GM21717 (cell line): ENCODE measurements at regions not wholly inside any gene's neighbourhood (a gene's known extent, or its start where the extent isn't known, plus 50 kb on each side); places are given as distances from the start of the nearest gene placed in this dataset.
A peak's percentile ranks its signal among the peaks of the same experiment; 100 is the strongest.

Source experiments
- ATAC-seq: cut with Tn5 transposase; IDR thresholded peaks from one replicate; pipeline ENCODE4 v1.9.1; 2021; ENCODE audit warnings: mild to moderate bottlenecking, moderate library complexity; ENCODE audit not compliant: unreplicated experiment

- ATAC-seq: peak; percentile 82
Measured at GRCh38 chr17:57174591-57174990, 81.7 kb upstream of the MSI2 start.

DNA sequence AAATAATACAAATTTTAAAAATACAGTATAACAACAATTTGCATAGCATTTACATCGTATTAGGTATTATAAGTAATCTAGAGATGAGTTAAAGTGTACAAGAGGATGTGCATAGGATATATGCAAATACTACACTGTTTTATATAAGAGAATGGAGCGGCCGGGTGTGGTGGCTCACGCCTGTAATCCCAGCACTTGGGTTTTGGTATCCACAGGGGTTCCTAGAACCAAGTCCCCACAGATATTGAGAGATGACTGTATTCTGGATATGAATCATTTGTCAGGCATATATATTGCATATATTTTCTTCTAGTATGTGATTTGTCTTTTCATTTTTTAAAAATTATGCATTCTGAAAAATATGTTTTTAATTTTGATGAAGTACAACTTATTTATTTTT, 77.5 kb upstream of the MSI2 start:
- ATAC-seq: no peak

GRCh38 chr17:57182621-57183020, 73.7 kb upstream of the MSI2 start:
- ATAC-seq: no peak

DNA sequence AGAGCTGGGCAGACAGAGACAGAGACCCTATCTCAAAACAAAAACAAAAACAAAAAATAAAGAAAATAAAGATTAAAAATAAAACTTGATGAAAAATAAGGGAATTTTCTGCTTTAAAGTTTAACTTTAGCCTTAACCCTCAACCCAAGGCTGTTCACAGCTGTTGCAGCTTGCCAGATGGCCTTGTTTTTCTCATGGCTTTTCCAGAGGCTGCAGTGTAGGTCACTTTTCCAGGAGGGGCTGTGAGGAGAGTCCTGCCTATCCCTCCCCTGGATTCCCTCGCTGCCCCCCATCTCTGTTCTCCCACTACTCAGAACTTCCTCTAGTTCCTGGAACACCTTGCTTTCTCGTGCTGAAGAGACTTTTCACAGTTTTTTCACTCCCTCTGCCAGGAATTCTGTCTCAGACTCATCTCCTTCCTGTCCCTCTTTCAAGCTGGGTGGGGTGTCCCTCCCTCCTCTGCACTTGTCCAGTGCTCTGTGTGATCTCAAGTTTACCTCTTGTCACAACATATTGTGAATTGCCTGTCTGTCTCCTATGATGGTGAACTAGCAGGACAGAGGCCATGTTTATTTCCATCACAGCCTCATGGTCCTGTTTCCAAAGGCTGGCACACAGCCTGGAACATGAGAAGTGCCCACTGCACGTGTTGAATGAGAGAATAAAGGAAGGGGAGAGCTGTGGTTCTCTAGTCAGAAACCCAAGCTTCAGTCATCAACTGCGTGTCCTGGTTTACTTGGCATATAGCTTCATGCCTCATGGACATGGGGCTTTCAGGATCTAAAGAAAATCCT, 69.9 kb upstream of the MSI2 start:
- no peak for ATAC-seq

DNA sequence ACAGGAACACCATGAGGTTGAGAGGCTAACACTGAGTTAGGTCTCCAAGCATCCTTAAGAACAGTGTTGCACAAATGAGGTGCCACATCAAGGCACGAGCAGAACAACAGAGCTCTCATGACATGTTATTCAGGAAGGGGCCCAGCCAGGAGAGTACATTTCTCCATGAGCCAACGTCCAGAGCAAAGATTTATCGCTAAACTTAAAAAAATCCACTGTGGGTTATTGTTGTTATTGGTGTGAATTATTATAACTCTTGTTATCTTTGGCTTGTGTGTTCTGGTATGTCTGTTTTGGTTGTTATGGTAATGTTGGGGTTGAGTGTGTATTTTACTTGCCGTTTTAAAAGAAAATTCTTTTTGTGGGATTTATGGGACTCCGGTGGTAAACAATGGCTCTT, 68.9 kb upstream of the MSI2 start:
- ATAC-seq: no peak

DNA sequence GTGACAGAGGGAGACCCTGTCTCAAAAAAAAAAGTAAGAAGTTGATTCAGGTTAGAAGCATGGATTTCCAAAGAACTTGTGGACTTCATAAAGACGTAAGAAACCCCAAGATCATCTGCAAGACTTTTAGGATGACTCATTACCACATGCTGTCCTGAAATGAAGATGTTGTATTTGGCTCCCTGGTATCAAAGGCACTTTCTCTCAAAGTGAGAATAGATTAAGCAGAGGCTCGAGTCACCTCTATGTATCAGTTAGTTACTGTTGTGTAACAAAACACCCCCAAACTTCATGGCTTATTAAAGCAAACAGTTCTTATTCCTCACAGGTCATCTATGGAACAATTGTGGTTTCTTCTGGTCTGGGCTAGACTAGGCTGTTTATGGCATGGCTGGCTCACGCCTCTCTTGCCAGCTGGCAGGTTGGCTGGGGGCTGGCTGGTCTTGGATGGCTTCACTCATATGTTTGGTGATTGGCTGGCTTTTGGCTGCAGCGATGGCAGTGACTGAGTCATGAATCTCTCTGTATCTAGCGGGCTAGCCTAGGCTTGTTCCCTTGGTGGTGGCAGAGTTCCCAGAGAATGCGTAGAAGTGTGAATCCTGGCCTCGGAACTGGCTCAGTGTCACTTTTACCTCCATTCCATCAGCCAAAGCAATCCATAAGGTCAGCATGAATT, 60.4 kb upstream of the MSI2 start:
- ATAC-seq: no peak

- no peak for ATAC-seq
Measured at GRCh38 chr17:57197466-57198071, 58.8 kb upstream of the MSI2 start.

DNA sequence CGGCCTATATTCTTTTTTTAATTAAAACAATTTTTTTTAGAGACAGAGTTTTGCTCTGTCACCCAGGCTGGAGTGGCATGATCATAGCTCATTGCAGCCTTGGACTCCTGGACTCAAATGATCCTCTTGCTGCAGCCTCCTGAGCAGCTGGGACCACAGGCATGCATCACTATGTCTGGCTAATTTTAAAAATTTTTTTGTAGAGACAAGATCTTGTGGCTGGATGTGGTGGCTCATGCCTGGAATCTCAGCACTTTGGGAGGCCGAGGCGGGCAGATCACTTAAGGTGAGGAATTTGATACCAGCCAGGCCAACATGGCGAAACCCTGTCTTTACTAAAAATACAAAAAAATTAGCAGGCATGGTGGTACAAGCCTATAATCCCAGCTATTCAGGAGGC, 54.8 kb upstream of the MSI2 start:
- ATAC-seq: no peak

DNA sequence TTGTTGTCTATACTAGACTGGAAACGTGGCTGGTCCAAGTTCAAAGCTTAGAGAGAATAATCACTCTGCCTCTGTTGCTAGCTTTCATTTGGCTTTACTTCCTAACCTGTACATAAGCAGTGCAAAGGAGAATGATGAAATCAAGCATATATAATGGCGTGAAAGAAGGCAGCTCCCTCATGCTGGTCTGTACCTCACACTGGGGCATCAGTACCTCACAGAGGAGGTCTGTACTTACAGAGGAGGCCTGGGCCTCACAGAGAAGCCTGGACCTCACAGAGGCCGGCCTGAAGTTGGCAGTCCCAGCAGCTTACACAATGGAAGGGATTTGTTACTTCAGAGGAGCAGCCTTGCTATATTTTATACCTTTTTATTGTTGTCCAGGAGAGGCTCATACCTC, 53.3 kb upstream of the MSI2 start:
- ATAC-seq: no peak
